ENCODE measurements at regions not wholly inside any gene's neighbourhood (a gene's known extent, or its start where the extent isn't known, plus 50 kb on each side); places are given as distances from the start of the nearest gene placed in this dataset.
A peak's percentile ranks its signal among the peaks of the same experiment; 100 is the strongest.

DNA sequence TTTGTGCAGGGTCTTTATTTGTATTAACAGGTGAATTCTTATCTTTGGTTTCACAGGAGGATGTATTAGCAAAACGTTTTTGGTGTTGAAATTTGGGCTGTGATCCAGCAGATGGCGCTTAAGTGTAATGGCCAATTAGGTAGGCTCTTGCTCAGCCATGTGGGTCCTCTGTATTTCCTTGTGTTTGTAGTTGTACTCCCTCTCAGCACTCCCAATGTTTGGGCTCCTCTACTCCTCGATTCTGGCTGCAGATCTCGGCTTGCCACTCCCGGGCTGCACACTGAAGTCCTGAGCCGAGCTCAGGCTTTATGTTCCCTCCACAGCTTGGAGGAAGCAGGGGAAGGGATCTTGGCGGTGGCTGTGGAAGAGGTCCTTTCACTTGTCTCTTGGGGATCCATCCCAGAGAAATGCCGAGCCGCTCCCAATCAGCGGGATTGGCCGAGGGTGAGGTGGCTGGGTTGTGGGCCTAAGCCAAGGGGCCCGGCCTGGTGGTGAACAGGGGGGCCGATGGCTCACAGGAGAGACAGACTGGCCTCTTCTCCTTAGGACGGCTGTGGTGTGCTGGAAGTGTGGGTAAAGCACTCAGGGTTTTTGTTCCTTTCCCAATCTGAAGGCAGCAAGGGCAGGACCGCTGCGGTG is 133.7 kb downstream of the AEBP2 start:
- DNase-seq (ENCODE audit: low spot score): peak; percentile 30

DNA sequence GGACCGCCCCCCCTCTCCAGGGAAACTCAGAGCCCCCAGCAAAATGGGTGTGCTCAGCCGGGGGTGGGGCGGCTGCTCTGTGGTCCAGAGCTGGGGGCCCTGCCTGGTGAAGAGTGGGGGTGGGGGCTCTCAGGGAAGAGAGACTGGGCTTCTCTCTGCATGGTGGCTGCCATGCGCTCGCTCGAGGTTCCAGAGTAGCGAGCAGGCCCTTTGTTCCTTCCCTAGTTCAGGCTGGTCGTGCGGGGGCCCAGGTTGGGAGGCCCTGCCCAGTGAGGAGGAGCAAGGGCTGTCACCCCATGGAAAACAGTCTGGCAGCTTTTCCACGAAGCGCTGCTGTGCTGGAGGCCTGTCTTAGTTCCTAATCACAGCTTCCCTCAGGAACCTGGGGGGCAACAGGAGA is 134.6 kb downstream of the AEBP2 start:
- DNase-seq (ENCODE audit: low spot score): no peak

DNA sequence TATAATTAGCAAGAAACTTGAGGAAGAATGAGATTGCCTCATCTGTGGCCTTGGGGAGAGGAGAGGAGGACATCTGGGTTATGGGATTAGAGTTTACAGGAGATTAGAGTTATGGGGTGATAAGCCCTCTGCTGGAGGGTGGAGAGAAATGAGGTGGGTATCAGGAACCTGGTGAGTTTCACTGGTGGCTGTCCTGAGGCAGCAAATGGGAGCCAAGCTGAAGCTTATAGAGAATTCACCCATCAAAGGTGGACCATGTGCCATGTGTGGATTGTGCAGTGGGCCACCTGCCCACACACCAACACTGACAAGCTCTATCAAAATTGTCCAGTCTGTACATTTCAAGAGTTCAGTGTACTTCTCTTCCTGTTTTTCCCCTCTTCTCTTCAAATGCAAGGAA is 135.3 kb downstream of the AEBP2 start:
- DNase-seq (ENCODE audit: low spot score): no peak

DNA sequence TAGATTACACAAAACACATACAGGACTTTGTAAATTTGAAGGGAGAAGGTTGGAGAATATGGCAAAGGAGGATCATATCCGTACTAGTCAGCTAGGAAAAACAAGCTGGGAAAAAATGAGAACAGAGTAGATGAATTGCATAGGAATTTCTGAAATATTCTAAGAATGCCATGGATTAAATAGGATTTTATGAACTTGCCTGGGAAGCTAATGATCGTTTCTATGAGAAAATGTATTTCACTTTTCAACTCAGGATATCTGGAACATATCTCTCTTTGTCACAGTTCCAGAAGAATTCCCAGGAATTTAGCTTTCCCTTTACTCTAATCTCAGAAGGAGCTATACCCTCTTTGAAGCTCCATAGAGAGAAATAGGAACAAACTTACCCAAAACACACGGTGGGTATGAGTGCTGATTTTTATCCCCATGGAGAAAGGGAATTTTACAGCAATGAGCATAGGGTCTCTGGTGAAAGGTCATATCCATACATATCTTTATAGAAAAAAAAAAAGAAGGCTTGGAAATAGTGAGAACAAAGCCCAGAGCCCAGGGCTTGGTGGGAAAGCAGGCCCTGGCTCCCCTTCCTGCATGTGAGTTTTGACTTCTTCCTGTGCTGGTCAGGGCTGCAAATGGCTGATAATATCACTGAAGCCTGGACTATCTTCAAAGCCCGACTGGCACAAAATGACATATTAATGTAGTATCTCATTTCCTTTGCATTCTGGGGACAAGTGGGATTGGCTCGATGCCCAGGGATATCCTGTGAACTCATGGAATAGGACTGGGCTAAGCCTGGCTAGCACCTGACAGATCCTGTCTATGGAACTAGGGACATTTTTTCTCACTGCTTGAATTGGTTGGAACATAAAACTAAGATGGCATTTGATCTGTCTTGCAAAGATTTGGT is 136.3 kb downstream of the AEBP2 start:
- peak; percentile 38 for DNase-seq (ENCODE audit: low spot score)

DNA sequence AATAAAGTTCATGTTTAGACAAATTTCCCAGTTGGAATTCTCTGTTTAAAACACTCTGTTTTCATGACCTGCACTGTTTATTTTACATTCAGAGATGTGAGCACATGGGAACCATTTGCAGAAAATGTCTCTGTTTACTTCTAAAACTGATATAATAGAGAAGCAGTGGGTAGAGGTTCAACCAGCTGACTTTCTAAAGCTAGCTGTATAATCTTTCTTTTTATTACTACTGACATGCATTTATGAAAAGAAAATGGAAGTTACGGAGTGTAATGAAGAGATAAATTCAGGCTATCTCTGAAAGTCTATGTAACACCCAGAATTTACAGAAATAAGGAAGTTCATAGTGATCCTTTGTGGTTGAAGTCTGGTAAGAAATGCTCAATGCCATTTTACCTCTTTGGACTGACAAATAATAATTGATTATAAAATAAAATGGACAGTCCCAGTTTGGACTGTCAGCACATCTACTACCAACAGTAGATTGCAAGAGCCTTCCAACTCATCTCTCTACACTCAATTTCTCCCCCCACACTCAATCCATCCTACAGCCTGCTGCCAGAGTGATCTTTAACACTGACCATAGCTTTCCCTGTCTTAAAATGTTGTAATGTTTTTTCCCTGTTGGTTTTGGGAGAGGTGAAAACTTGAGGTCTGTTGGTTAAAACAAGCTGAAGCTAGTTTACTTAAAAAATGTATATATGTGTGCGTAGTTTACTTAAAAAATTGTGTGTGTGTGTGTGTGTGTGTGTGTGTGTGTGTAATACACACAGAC is 137.4 kb downstream of the AEBP2 start:
- DNase-seq (ENCODE audit: low spot score): no peak

DNA sequence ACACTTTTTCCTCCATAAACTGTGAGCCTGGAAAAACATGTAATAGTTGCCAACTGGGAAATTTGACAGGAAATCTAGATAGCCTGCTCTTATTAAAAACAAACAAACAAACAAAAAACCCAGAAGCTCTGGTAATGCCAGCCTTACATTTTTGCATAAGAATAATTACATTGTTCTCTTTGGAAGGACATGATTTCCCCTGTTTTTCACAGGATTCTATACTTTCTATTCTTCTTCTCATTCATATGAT is 137.9 kb downstream of the AEBP2 start:
- DNase-seq (ENCODE audit: low spot score): no peak

DNA sequence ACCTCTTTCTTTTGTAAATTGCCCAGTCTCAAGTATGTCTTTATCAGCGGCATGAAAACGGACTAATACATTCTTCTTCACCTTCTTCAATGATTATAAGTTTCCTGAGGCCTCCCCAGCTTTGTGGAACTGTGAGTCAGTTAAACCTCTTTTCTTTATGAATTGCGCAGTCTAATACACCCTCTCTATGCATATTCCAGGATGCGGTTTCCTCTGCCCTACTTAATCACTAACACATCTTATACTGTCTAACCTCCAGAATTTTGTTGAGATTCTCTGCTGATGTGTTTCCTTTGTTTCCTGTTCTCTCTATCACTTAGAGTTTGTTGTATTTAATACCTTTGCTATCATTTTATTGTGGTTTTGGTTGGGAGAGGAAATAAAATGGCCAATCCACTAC is 145.4 kb downstream of the AEBP2 start:
- DNase-seq (ENCODE audit: low spot score): no peak

DNA sequence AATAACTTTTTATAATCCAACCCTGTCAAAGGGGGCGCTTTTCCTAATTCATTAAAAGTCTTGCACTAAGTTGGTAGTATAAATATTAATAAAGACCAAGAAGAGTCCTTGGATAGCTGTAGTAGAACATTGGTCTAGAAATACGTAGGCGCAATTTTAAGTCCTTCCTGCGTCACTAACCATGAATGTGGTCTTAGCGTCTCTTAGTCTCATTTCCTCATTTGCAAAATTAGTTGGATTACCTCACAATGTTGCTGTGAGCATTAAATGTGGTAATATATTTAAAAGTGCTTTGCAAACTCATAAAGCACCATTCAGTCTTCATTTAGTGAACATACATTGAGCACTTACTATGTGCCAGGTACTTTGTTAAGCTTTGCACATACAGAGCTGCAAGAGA is 149.7 kb downstream of the AEBP2 start:
- DNase-seq (ENCODE audit: low spot score): no peak

DNA sequence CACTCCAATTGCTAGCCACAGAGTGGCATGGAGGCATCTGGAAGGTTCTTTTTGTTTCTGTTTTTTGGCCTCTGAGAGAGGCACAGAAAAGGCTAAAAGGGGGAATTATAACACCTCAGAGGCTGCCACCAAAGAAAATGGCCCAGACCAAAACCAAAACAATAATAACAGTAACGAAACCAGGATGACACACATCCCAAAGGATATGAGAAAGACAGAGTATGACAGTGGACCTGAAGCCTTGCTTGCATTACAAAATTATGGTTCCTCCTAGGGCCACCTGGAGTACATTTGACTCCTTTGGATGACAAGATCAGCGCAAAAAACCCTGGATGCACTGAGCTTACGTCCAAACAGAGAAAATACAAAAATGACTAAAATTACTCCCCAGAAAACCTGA is 152.7 kb downstream of the AEBP2 start:
- no peak for DNase-seq (ENCODE audit: low spot score)

DNA sequence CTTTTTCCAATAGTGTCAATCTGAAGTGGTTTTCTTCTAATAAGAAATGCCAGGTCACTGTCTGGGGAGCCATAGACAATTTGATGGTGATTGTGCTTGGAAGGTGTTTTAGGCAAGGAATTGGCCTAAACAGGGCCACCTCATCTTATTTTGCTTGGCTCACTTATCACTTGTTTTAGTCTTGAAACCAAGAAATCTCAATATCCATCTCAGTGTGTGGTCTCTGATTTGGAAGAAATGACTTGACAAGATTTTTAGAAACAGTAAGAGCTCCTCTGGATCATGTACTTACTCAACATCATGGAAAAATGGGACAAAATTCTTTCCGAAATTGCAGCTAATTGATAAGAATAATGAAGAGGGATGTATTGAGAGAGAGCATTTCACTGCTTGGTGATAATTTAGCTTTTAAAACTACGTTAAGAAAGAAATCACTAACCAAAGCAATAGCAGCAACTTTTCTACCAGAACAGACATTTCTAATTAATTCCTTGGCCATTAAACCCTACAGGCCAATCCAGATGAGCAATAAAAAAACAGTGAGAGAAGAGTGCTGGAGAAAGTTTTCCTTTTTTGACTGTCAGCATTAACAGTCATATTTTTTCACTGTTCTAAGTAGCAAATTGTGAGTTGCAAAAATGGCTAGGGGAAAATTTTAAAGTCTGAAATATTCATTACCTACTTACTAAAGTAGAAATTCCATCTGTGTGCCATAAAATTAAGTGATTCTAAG is 157.3 kb downstream of the AEBP2 start:
- no peak for DNase-seq (ENCODE audit: low spot score)

DNA sequence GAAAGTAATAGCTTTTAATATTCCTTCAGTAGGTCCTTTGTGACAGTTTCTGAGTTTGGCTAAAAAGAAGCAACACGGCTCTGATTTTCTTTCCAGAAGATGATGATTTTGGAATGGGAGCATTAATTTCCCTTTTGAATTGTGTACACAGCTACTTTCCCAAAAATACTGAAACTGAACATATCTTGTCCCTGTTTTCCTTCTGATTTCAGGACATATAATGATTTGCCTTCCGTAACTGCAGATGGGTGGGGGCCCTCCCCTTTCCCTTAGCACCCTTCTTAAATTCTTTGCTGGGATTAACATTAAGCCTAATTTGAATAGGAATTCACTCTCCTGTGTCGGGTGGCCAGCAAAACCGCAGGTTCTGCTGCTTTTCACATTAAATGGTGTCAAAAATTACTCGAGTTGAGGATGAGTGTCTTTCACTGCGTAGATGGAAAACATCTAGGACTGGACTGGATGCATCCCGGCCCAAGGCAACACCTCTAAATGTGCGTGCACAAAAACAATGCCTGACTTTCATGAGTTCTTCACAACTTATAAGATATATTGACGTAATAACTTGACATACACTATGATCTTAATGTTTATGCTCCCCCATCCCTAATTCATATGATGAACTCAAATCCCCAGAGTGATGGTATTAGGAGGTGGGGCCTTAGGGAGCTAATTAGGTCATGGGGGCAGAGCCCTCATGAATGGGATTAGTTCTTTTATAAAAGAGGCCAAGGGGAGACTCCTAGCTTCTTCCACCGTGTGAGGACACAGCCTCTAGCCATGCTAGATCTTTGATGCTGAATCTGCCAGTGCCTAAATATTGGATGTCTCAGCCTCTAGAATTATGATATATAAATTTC is 158.1 kb downstream of the AEBP2 start:
- DNase-seq (ENCODE audit: low spot score): no peak

DNA sequence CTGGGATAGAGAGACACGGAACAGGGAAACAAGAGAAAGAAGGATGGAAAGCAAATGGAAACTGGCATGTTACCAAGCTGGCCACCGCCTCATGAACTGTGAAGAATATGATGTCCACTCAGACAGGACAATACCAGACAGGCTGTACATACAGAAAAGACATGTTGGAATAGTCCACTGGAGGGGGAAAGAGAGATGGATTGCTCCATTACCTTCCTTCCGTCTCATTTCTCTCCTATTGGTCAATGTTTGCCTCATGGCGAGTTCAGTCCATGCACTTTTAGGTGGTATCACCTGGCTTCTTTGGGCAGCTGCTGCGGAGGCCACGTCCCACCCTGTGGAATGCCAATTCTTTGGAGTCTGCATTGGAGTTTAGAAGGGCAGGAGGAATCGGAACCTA is 166.4 kb downstream of the AEBP2 start:
- DNase-seq (ENCODE audit: low spot score): no peak

DNA sequence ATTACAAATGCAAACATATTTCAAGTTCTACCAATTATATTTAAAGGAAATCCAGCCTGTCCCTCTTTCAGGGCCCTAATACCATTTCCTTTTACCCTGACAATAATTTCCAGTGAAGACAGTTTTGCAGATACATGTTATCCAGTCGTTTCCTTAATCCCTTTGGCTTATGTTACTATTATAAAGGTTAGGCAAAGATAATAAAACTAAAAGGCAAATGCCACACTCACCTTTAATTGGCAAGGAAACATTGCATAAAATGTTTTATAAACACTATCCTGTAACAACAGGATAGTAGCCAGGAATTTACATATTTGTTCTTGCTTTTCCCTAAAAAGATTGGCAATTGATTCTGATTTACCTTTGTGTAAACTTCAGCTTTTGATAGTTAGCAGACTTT is 168.7 kb downstream of the AEBP2 start:
- DNase-seq (ENCODE audit: low spot score): no peak

DNA sequence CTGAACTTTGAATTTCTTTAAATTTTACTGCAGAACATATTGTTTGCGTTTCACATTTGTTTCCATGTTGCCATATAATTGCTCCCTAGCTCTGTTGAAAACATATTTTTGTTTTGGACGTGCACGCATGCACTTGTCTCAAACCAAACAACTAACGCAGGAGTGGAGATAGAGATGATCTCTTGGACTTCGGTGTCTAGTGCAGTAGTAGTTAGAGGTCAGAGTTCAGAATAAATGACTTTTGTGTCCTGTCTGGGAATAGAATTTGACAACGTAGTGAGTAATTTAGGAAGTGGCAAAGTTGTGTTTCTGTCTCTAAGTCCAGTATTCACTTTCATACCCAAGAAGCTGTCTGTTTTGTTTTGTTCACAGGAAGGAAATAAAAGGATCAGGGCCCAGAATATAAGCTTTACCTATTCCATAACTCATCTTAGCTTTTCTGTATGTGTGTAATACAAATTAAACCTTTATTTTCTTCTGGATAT is 173.8 kb downstream of the AEBP2 start:
- no peak for DNase-seq (ENCODE audit: low spot score)

DNA sequence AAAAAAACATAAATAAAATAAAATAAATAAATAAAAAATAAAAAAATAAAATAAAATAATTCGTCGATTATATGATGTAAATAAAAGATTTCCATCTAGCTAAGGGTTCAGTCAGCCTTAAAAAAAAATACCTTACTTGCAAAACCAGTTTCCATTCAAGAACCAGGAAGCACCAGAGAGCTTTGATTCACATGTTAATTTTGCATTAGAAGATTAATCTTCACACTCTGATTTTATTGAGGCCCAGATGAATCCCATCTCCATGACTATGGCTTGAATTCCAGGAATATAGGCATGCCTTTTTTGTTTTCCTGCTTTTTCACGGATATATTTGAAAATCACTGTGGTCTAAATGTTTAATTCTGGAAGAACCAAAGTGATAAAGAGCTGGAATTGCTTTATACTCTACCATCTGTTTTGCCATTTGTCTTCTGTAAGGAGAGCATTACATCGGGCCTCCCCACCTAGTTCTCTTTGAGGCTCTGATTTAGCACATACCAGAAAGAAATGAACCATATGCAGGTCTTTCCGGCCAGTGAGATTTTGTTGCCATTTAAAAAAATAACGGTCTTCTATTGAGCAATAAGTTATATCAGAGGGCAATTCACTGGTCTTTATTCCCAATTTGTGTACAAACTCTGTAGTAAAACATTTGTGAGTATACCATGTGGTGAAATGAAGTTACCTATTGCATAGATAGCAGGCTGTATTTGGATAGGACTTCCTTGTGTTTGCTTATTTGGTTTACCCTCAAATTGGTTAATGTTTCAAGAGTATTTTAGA is 175.5 kb downstream of the AEBP2 start:
- DNase-seq (ENCODE audit: low spot score): no peak

DNA sequence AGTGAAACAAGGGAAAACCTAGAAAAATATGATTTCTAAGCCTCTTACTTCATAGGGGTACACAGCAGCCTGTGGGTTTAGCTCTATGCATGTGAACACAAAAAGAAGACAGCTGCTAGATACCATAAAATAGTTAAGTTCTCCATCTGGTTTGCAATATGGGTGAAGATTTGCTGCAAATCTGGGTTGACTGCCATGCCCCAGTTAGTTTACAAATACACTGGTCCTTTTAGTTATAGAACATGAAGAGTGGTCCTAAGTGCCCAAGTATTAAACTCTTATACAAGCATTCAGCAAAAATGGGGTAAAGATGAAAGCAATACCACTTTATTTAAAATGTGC is 176.1 kb downstream of the AEBP2 start:
- DNase-seq (ENCODE audit: low spot score): no peak

DNA sequence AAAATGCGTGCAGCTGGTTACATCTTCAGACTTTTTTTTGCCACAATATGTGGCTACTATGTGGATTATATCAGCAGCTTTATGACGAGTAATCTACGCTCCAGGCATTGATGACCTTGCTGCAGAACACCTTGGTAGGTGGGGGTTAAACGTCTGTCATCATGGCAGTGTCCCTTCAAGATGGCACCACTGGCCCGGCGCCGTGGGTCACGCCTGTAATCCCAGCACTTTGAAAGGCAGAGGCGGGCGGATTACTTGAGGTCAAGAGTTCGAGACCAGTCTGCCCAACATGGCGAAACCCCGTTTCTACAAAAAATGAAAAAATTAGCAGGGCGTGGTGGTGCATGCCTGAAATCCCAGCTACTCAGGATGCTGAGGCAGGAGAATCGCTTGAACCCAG is 177.5 kb downstream of the AEBP2 start:
- no peak for DNase-seq (ENCODE audit: low spot score)

DNA sequence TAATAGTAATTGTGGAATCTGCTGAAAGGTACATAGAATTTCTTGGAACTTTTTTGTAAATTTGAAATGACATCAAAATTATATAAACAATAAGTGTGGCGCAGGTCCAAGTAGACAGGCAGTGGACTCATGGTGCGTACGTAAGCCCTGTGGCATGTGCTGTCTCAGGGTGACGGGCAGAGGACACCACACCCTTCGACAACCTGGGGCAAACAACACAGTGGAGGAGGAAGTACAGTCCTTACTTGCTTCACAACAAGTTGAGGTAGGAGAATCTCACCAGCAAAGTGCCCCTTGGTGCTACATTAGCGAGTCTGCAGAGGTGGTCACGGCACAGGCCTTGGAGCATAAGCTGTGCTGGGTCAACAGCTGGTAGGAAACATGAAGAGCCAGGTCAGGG is 180.9 kb downstream of the AEBP2 start:
- DNase-seq (ENCODE audit: low spot score): no peak

DNA sequence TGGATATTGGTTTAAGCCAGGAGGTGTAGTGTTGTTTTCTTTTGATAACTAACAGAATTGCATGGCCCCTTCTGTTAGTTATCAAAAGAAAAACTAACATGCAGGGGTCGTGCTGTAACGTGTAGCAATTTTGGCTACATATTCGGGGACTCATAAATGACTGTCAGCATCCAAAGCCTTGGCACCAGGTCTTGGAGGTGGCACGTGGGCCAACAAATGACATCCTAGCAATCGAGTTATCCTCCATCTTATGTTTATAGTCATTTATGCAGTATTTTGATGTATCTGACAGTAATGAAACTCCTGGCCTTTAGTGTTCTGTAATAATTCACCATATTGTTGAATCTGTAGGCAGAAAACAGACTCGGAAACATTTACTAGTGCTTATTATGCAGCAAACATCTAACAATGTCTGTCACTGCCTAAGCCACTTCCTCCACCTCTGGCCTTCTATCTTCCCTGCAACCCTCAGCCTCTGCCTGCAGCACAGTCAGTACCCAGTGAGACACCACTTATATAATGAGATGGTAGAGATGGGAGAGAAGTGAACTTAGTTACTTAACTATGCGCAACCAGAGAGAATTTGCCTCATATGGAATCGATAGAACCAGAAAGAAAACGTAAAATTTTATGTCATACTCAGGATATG is 184.6 kb downstream of the AEBP2 start:
- no peak for DNase-seq (ENCODE audit: low spot score)

DNA sequence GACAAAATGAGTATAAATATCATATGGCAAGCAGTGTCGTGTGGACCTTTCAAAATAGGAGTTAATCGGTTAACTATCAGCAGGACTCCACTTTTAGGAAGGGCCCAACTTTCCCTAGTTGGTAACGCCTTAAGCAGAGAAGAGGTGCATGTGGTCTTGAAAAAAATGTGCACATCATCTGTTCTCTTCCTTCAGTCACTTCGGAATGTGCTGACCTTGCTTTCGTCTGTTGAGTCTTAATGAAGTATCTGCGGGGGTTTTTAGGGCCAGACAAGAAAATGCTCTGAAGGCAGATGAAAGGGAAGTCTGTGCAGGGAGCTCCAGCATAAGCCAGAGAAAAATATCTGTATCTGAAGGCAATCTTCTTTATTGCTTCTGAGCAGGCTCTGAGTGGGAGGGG is 185.2 kb downstream of the AEBP2 start:
- DNase-seq (ENCODE audit: low spot score): peak; percentile 22
